Fibroblast of upper back skin (primary cell): ENCODE measurements at regions not wholly inside any gene's neighbourhood (a gene's known extent, or its start where the extent isn't known, plus 50 kb on each side); places are given as distances from the start of the nearest gene placed in this dataset.
"Not testable (repeated sequence)": the region's sequence is repeated elsewhere in the genome, so short reads cannot be mapped to it uniquely, and the experiment has no call there.

Experiments used
- DNase-seq: peaks from one replicate; pipeline ENCODE4 v3.0.0-alpha.2; 2013

DNA sequence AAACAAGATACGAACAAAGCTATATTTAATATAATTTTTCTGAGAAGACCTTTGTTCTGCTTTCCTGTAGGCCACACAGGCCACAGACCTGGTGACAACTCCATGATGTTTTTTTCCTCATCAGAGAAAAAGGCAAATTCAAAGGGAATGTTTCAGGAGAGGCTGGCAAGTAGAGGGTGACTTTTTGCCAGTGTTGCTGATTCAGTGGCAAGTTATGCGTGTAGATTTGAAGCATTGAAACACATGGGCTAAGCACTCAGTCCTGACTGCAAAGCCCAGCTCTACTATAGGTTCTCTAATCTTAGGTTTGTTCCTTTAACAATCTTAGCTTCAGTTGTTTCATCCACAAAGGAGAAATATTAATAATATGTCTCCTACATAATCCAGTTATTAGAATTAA is 499.8 kb downstream of the SUCLG1 start:
- no peak for DNase-seq

DNA sequence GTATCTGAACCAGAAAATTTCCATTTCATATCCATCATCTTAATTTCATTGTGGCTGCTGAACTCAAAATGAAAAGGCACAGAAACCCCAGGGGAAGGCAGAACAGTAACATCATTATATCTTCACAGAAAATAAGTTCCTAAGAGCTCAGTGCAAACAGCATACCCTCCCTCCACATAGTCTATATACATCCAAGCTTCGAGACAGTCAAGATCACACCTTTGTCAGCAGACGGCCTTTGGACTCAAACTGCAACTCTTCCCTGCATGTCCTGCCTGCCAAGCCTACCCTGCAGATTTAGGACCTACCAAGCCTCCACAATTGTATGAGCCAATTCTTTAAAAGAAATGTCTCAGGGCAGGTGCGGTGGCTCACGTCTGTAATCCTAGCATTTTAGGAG is 502.1 kb downstream of the SUCLG1 start:
- no peak for DNase-seq

DNA sequence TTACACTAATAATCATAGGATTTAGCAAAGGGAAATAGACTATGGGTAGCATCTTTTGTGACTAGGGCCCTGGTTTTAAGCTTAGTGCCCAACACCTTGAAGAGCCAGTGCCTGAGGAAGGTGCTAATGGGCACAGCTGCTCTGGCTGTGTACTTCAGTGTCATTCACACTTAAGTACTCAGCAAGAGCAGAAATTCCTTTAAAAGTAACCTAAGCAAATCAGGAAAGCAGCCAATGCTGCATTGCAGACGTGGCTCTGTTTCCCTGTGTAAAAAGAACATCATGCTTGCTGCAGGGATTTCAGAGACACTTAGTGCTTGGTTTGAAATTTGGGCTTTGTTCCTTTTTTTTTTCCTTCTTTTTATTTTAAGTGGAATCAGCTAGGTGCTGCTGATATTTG is 505.4 kb downstream of the SUCLG1 start:
- DNase-seq = no peak

DNA sequence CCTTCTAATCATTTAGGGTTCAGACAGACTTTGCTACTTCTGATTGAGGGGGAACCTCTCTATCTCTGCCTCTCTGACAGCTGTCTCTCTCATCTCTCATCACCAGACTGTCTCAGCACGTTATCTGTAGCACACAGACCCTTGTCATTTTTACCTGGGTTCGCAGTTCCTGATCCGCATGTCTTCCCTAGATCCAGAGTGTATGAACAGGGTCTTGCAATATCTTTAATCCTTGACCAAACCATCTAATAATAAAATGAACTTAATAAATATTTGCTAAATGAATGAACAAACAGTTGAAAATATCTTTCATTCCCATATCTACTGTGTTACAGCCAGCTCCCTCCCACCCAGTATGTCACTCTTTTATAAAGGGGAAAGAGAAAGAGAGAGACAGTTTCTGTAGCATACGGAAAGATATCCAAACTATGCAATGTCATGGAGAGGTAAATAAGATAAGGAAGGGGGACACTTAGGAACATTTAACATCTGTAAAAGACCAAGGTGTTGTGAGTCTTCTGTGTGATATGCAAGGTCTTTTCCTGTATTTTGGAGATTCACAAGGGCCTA is 507.6 kb downstream of the SUCLG1 start:
- no peak for DNase-seq

DNA sequence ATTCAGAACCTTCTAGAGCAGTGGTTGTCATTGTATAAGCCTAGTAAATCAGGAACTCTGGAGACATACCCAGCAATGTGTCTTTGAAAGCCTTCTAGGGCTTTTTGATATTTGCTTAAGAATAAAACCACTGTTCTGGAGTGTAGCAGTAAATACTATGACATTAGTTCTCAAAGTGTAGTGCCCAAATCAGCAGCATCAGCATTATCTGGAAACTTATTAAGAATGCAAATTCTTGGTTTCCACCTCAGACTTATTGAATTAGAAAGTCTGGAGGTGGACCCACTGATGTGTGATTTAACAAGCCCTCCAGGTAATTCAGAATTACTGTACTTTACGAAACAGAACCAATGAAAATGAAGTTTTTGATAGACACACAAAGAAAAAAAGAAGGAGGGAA is 509.7 kb downstream of the SUCLG1 start:
- DNase-seq = no peak

DNA sequence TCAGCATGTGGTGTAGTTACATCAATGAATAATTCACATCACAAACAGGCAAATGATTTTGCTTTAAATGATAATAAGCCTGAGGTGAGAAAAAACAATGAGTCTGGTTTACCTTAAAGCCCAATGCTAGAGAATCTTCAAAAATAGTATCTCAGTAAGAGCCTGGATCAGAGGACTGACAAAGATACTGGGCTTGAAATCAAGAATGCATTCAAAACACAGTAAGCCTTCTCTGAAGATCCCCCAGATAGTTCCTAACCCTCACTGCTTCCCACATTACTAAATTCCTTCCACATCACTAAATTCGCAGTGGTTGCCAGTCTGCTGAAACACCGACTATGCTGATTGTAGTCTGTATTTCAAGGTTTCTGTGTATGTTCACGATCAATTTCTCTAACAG is 514.9 kb downstream of the SUCLG1 start:
- DNase-seq = no peak

DNA sequence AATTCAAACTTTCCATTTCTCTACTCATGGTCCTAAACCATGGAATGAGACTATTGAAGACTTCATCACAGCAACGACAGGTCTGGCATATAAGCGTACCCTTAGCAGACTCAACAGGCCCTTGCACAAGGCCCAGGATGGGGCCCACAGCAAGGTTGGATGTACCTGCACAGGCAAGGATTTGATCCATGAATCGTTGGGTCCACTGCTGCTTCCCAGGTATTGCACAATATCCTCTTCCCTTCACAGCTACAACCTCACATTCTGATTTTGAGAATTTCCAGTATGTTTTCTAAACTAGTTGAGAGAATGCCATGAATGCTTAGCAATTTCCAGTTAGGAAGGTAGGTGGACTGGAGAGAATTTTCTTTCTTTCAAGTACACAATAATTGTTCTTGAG is 515.8 kb downstream of the SUCLG1 start:
- DNase-seq = no peak

DNA sequence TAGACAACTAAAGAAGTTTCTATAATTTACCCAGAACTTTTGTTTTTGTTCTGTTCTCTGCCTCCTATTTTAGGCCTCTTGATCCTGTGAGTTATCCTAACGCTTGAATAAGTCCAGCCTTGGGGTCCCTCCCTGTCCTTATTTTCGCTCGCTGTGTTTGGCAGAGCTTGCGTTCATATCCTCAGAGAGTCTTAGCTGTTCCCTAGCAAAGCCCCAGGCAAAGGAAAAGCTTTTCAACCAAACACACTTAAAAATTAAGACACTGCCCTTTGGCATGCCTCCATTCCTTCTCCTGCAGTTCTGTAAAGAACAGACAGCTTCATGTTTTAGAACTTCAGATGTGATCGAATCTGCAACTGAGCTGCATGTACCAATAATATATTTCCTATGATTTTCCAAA is 517.2 kb downstream of the SUCLG1 start:
- no peak for DNase-seq

DNA sequence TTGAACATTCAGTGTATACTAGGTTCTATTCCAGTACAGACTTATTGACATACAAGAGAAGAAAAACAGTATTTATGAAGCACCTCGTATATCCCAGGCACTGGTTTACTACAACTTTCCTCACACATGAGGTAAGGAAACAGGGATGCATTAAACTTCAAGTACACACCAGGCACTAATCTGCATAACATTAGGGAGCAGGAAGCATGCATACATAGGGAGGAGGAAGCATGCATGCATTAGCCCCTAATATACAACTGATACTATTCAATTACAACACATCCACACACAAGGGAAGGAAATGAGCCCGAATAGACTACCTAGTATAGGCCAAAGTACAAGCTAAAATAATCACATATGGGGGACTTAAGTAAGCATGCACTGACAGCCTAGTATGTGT is 525.3 kb downstream of the SUCLG1 start:
- no peak for DNase-seq

DNA sequence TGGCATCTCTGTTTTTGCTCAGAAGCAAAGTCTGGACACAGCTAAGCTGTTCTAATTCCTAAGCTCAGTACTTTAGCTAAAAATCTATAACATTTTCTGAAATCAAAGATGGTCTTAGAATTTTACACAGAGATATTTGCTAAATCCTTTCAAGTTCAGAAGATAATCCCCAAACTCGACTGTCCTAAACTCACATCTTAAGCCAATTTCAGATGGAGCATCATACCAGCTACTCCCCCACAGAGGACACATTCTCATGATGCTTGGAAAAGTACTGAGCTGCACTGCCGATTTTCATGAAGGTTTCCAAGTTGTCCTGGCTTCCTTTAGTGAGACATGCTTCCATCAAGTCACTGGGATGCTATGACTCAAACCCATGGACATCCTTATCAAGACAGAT is 535.5 kb downstream of the SUCLG1 start:
- DNase-seq = no peak

DNA sequence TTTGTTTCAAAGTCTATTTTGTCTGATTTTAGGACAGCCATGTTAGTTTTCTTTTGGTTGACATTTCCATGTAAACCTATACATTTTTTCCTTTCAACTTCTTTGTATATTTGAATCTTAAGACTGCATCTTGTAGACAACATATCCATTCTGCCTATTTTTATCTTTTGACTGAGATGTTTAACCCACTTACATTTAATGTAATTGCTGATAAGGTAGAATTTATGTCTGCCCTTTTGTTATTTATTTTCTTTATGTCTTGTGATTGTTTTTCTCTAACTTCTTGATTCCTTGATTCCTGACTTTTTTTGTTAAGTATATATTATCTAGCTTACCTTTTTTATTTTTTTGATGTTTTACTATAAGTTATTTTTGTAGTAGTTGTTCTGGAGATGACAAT is 542.5 kb downstream of the SUCLG1 start:
- no peak for DNase-seq

DNA sequence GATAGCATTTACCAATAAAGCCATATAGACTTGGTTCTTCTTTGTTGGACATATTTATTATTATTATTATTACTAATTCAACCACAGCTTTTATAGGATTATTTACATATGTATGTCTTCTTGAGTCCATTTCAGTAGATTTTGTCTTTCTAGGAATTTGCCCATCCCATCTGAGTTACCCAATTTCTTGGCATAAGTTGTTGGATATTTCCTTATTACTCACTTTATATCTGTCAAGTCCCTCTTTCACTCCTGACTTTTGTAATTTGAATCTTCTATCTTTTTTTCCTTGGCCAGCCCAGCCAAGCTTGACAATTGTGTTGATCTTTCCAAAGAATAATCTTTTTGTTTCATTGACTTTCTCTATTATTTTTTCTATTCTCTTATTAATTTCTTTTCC is 543.7 kb downstream of the SUCLG1 start:
- DNase-seq = no peak

DNA sequence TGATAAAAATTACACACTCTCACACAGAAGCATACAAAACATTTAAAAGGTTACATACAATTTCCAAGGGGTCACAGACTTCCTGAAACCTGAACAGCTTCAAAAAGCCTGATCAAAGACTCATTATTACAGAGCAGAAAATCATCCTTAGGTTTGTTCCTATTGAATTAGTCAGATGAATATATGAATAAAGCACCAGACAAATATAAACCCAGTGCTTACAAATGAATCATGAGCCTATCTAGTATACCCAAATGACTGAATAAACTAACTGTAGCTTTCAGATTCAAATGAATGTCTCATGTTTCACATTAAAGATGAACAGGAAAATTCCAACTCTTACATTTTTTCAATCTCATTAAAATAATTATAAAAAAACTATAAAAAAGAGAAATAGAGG is 550.3 kb downstream of the SUCLG1 start:
- DNase-seq = no peak

DNA sequence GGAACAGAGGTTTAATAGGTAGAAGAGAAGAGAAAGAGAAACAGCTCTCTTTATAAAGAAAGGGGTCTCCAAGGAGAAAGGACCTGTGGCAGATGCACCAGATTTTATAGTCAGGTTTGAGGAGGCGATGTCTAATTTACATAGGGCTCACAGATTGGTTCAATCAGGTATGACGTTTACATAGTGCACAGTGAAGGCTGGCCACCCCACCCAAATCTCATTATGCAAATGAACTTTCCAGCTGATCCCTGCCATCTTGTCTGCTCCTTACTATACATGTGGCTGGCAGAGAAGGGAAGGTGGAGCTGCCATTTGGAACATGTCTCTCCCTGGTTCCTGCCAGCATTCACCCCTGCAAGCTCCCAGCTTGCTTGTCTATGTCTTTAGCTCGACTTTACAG is 557.8 kb downstream of the SUCLG1 start:
- no peak for DNase-seq

DNA sequence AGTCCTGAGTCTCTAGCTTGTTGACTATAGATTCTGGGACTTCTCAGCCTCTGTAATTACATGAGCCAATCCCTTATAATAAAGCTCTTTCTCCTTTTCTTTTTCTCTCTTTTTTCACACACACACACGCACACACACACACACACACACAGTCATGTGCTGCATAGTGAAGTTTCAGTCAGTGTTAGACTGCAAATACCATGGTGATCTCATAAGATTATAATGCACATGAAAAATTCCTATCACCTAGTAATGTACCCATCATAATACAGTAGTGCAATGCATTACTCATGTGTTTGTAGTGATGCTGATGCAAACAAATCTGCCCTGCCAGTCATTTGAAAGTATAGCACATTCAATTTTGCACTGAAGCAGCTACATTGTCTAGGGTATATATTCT is 558.2 kb downstream of the SUCLG1 start:
- peak; percentile 67 for DNase-seq

DNA sequence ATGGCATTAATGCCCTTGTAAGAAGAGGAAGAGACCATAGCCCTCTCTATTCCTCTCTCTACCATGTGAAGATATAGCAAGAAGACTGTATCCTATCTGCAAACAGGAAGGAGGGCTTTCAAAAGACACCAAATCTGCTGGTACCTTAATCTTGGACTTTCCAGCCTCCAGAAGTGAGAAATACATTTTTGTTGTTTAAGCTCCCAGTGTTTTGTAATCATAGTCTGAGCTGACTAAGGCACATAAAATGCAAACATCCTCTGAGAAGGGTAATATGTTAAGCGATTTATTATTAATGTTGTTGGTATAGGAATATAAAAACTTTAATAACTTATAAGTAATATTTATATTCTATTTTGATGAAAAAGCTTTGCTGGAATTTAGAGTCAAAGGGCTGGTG is 559.8 kb downstream of the SUCLG1 start:
- no peak for DNase-seq

DNA sequence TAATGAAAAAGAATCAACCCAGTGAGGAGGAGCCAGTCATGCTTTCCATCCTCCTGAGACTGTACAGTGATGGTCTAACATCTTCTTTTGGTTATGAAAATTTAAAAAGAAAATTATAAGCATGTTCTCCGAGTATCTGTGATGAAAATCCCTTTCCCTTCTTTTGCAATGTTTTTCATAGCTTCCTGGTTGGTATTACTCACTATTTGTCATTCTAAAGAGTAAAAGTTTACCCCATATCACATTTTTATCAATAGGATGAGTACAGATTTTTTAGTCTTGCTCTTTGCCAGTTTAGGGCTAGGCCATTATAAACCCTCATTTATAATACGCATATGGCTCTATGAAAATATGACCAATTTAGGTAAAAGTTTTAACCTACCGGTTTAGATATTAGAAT is 564.1 kb downstream of the SUCLG1 start:
- DNase-seq = no peak

DNA sequence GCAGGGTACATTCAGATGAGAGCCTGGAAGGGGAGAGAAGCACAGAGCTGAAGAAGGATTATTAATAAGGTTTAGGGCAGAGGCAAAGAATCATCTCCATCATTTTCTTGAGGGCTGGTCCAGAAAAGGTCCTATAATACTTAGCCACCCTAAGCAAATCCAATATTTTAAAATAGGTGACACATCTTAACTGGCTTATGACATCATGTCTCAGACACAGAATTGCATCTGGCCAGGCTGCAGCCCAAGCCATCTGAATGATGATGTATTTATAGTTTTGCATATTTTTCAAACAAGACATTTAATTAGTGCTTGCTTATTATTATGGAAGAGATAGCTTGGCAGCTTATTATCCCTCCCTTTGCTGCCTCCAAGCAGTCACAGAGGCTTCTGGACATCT is 571.3 kb downstream of the SUCLG1 start:
- no peak for DNase-seq

DNA sequence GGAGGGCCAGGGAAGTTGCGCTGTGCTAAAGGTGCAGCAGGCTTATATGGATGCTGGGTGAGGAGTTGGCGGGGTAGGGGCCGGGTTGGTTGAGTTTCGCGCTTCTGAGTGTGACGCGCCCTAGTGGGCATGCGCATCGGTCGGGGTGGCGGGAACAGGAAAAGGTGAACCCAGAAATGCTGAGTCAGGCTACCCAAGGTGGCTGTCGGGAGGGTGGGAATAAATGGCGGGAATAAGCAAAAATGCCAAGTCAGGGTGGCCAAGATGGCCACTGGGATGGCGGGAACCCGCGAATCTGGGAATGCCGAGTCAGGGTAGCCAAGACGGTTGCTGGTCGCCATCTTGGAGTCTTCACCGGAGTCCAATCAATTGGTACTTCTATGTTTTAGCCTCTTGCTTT is 580.0 kb downstream of the SUCLG1 start:
- DNase-seq = no peak

DNA sequence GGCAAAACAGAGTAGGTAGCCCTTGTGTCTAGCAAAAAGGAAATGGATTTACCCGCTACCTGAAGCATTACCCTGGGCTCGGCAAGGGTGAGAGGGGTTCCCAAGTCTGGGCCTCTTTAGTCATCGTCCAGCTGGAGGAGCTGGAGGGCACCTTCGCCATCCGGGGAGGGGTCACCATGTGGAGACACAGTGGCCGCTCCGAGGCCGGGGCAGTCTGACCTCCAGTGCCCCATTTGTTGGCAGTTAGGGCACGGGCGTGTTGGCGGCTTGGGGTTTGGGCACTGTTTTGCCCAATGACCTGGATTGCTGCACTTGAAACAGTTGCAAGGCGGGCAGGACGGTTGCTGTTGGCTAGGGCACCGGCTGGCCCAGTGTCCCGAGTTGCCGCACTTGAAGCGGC is 581.8 kb downstream of the SUCLG1 start:
- DNase-seq = not testable (repeated sequence)

DNA sequence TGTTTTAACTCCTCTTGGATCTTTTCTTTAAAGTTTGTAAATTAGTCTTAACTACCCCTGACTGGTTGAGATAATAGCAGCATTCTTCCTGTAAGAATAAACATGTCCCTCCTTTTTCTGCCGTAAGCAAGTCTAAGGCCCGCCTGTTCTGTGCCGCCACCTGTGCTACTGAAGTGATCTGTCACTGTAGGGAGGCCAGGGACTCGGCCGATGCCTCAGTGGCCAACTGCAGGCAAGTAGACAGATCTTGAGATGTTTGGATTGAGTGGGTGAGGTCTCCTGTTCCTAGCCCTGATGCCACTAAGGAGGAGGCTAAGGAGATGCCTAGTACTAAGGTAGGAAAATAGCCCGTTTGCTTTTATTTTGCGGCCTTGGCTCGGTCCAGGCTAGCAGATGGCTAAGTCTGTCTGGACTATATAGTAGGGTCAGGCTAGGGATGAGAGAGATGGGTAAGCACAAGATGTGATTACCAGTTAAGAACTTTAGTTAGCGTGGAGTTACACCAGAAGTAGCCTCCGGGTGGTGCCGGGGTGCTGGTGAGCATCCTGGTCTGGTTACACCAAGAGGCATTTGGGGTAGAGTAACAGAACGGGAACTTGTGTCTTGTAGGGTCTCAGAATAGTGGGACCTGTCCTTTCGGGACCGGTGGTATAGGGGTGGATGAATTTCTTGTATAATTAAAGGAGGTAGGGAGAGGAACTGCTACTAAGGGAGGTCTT is 584.2 kb downstream of the SUCLG1 start:
- no peak for DNase-seq

DNA sequence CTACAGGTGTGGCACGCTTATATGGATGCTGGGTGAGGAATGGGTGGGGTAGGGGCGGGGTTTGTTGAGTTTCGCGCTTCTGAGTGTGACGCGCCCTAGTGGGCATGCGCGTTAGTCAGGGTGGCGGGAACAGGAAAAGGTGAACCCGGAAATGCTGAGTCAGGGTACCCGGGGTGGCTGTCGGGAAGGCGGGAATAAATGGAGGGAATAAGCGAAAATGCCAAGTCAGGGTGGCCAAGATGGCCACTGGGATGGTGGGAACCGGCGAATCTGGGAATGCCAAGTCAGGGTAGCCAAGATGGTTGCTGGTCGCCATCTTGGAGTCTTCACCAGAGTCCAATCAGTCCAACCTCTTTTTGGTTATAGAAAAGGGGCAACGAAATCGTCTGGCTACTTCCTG is 585.0 kb downstream of the SUCLG1 start:
- DNase-seq = no peak

DNA sequence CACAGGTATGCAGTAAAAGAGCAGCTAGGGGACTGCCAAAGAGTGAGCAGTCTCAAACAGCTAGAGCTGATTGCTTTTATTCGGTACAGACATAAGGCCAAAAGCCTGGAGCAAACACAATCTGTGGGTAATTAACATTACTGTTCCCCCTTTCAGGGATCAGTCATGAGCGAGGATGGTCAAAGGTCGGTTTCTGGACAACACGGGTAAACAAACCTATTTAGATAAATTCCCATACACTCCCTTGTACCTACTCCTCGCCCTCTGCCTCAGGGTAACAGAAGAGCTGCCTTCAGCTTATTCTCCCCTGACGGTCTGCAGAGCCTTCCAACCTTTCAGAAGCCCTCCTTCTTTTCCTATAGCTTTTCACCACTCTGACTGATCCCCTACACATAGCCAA is 586.0 kb downstream of the SUCLG1 start:
- no peak for DNase-seq

DNA sequence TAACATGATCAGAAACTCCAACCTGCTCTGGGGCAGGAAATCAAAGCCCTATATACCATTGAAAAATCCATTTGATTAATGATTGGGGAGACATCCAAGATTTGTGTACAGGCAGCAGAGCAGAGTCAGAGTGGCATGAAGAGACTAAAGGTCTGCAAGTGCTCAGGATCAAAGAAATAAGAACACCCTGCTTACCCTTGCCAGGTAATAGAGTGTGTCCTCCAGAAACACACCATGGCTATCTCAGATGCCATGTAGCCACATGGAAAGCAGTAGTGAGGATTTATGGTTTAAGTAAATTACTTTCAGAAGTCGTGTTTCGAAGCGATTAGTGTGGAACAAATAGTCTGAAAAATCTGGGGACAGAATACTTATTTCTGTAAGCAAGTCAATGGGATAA is 592.9 kb downstream of the SUCLG1 start:
- DNase-seq = no peak

DNA sequence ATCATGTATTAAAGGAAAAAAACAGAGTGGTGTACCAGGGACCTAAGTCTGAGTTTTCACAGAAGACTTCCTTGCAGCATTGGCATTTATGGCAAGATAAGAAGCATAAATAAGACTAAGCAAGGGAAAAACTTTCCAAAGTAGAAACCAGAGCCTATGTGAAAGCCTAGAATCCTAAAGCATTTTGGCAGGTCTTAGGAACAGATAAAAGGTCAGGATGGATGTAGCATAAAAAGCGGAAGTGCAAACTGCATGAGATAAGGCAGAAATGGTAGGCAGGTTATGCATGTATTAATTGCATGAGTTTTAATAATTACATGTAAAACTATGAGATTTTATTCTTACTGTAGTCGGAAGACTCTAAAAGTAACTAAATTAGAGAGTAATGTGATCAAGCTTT is 596.5 kb downstream of the SUCLG1 start:
- DNase-seq = no peak
